ENCODE measurements at regions not wholly inside any gene's neighbourhood (a gene's known extent, or its start where the extent isn't known, plus 50 kb on each side); places are given as distances from the start of the nearest gene placed in this dataset.

GRCh38 chr7:21094589-21094988, 307.9 kb upstream of the SP8 start:
- Histone ChIP-seq H3K4me3 (ENCODE audit: low read length) (no peak overlapping the region), H3K9me2 (replicated peaks; ENCODE audit: low read length) (no peaks in the 10 kb centered on the region), H2AFZ (ENCODE audit: low read length) (no peak overlapping the region), H3F3A (ENCODE audit: low read length, unreplicated experiment) (no peaks in the 10 kb centered on the region), H3K4me1 (ENCODE audit: insufficient read depth, low read length) (peaks cover 5% of the 10 kb centered on the region; the same call in 1 of the 2 replicates), H3K4me2 (ENCODE audit: low read length) (no peak overlapping the region), H3K27me3 (ENCODE audit: low read length) (no peaks in the 10 kb centered on the region), H3K36me3 (ENCODE audit: low read depth, low read length) (no peaks in the 10 kb centered on the region), H3K79me2 (ENCODE audit: low read length) (no peaks in the 10 kb centered on the region), H3K9me3 (ENCODE audit: low read length) (no peaks in the 10 kb centered on the region), H3K9ac (ENCODE audit: low read length) (no peak overlapping the region), H4K20me1 (ENCODE audit: low read length) (no peaks in the 10 kb centered on the region), H3K27ac (ENCODE audit: low read length) (no peak overlapping the region)
- intact Hi-C loops (cut with micrococcal nuclease): no loop called here
- ChIA-PET POLR2A (ENCODE audit: unreplicated experiment) (no interaction called here), CTCF (no interaction called here)
- no TSS peak for BruUV-seq (replicated peaks)
- DNase-seq (no peak), ATAC-seq (no peak)
- TF ChIP-seq EZH2 (IDR thresholded peaks at IDR 0.05; ENCODE audit: low read length, unreplicated experiment) (no peak), CTCF (conservative IDR thresholded peaks at IDR 0.05; ENCODE audit: low read depth, low read length) (no peak), EZH2phosphoT487 (IDR thresholded peaks at IDR 0.05; ENCODE audit: borderline replicate concordance, low read length) (no peak)

DNA sequence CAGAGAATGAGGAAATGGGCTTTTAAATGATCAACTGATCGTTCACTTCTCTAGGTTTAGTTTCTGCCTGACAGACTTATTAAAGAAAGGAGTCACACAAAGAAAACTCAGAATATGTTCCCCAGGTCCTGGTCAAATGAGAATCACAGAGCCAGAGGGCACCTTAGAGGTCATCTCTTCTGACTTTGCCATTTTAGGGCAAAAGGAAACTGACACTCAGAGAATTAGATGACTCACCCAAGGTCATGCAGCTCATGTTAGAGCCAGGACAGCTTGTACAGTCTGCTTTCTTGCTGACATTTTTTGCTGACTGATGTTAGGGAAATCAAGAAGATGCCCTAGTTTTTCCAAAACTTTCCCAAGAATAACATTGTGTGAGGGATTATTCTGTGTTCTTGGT, 312.7 kb upstream of the SP8 start:
- Histone ChIP-seq H2AFZ (ENCODE audit: low read length) (no peak overlapping the region), H3K4me2 (ENCODE audit: low read length) (no peak overlapping the region), H3K79me2 (ENCODE audit: low read length) (no peaks in the 10 kb centered on the region), H3K36me3 (ENCODE audit: low read depth, low read length) (no peaks in the 10 kb centered on the region), H3K27me3 (ENCODE audit: low read length) (no peaks in the 10 kb centered on the region), H3K9me2 (replicated peaks; ENCODE audit: low read length) (no peaks in the 10 kb centered on the region), H4K20me1 (ENCODE audit: low read length) (no peaks in the 10 kb centered on the region), H3K4me1 (ENCODE audit: insufficient read depth, low read length) (no peaks in the 10 kb centered on the region), H3K4me3 (ENCODE audit: low read length) (no peak overlapping the region), H3K9ac (ENCODE audit: low read length) (no peak overlapping the region), H3F3A (ENCODE audit: low read length, unreplicated experiment) (no peaks in the 10 kb centered on the region), H3K9me3 (ENCODE audit: low read length) (no peaks in the 10 kb centered on the region), H3K27ac (ENCODE audit: low read length) (no peak overlapping the region)
- ChIA-PET CTCF (no interaction called here), POLR2A (ENCODE audit: unreplicated experiment) (no interaction called here)
- DNase-seq (no peak), ATAC-seq (no peak)
- TF ChIP-seq CTCF (conservative IDR thresholded peaks at IDR 0.05; ENCODE audit: low read depth, low read length) (no peak), EZH2 (IDR thresholded peaks at IDR 0.05; ENCODE audit: low read length, unreplicated experiment) (no peak), EZH2phosphoT487 (IDR thresholded peaks at IDR 0.05; ENCODE audit: borderline replicate concordance, low read length) (no peak)
- intact Hi-C loops (cut with micrococcal nuclease): no loop called here
- BruUV-seq (replicated peaks): no TSS peak

DNA sequence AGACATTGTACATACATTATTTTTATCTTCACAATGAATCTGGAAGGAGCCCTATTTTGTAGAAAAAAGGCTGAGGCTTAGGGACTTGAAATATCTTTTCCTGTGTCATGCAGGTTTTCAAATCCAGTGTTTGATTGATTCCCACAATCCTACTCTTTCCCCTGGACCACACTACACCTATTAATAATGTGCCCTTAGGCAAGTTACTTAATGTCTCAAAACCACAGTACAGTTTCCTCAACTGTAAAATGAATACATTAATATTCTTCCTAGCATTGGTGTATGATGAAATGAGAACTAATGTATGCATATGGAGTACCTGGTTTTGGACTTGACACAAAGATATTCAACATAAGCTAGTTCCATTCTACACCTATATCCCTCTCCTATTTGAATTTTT, 313.3 kb upstream of the SP8 start:
- POLR2A ChIA-PET (ENCODE audit: unreplicated experiment): no interaction called here
- Histone ChIP-seq H3F3A (ENCODE audit: low read length, unreplicated experiment) (no peaks in the 10 kb centered on the region), H3K9ac (ENCODE audit: low read length) (no peak overlapping the region), H4K20me1 (ENCODE audit: low read length) (no peaks in the 10 kb centered on the region), H3K27ac (ENCODE audit: low read length) (no peak overlapping the region), H3K9me2 (replicated peaks; ENCODE audit: low read length) (no peaks in the 10 kb centered on the region), H2AFZ (ENCODE audit: low read length) (no peak overlapping the region), H3K36me3 (ENCODE audit: low read depth, low read length) (no peaks in the 10 kb centered on the region), H3K27me3 (ENCODE audit: low read length) (no peaks in the 10 kb centered on the region), H3K4me1 (ENCODE audit: insufficient read depth, low read length) (no peaks in the 10 kb centered on the region), H3K4me2 (ENCODE audit: low read length) (no peak overlapping the region), H3K79me2 (ENCODE audit: low read length) (no peaks in the 10 kb centered on the region), H3K9me3 (ENCODE audit: low read length) (no peaks in the 10 kb centered on the region), H3K4me3 (ENCODE audit: low read length) (no peak overlapping the region)
- TF ChIP-seq EZH2 (IDR thresholded peaks at IDR 0.05; ENCODE audit: low read length, unreplicated experiment) (no peak), CTCF (conservative IDR thresholded peaks at IDR 0.05; ENCODE audit: low read depth, low read length) (no peak), EZH2phosphoT487 (IDR thresholded peaks at IDR 0.05; ENCODE audit: borderline replicate concordance, low read length) (no peak)
- no TSS peak for BruUV-seq (replicated peaks)
- DNase-seq (no peak), ATAC-seq (no peak)
- CTCF ChIA-PET: no interaction called here
- intact Hi-C loops (cut with micrococcal nuclease): no loop called here
